GM23338 (cell line): ENCODE measurements at regions not wholly inside any gene's neighbourhood (a gene's known extent, or its start where the extent isn't known, plus 50 kb on each side); places are given as distances from the start of the nearest gene placed in this dataset.
A peak's percentile ranks its signal among the peaks of the same experiment; 100 is the strongest.

Experiments
- ATAC-seq: fragments of 200-7000 bp; cut with Tn5 transposase; 3 replicates; pipeline ENCODE4 v1.9.1; 2020
- DNase-seq: peaks from one replicate; pipeline ENCODE4 v3.0.0-alpha.2; 2015; ENCODE audit warnings: low spot score
- H2AFZ ChIP-seq: fragments of 200-600 bp; sonication (generic); 2 replicates; pipeline ENCODE4 v1.8.0; 2016; ENCODE audit warnings: antibody characterized with exemption, mild to moderate bottlenecking, moderate library complexity
- H3F3A ChIP-seq: fragments of 200-600 bp; sonication (generic); replicated peaks from 2 replicates; pipeline ENCODE4 v1.8.0; 2017; ENCODE audit warnings: antibody characterized with exemption, mixed run types, low read depth
- H3K27ac ChIP-seq: fragments of 200-600 bp; sonication (generic); 2 replicates; pipeline ENCODE4 v1.6.1; 2016; ENCODE audit warnings: low read depth
- H3K27me3 ChIP-seq: fragments of 200-600 bp; sonication (generic); 2 replicates; pipeline ENCODE4 v1.8.0; 2016; ENCODE audit warnings: mild to moderate bottlenecking, mixed run types, moderate library complexity; ENCODE audit not compliant: insufficient read depth
- H3K36me3 ChIP-seq: fragments of 200-600 bp; sonication (generic); 2 replicates; pipeline ENCODE4 v1.8.0; 2016; ENCODE audit warnings: mild to moderate bottlenecking; ENCODE audit not compliant: insufficient read depth
- H3K4me1 ChIP-seq: fragments of 200-600 bp; sonication (generic); 2 replicates; pipeline ENCODE4 v1.8.0; 2016; ENCODE audit warnings: mild to moderate bottlenecking, moderate library complexity; ENCODE audit not compliant: insufficient read depth
- H3K4me2 ChIP-seq: fragments of 200-600 bp; sonication (generic); 2 replicates; pipeline ENCODE4 v1.7.1; 2017; ENCODE audit warnings: mixed run types
- H3K4me3 ChIP-seq: fragments of 200-600 bp; sonication (generic); 2 replicates; pipeline ENCODE4 v1.6.1; 2016; ENCODE audit warnings: mixed run types
- H3K79me2 ChIP-seq: fragments of 200-600 bp; sonication (generic); replicated peaks from 2 replicates; pipeline ENCODE4 v1.8.0; 2017; ENCODE audit warnings: mild to moderate bottlenecking; ENCODE audit not compliant: insufficient read depth
- H3K9me2 ChIP-seq: fragments of 200-600 bp; sonication (generic); 2 replicates; pipeline ENCODE4 v1.8.0; 2017; ENCODE audit not compliant: insufficient read depth
- H4K20me1 ChIP-seq: fragments of 200-600 bp; sonication (generic); replicated peaks from 2 replicates; pipeline ENCODE4 v1.8.0; 2017; ENCODE audit warnings: mild to moderate bottlenecking; ENCODE audit not compliant: insufficient read depth
- H3K27ac Mint-ChIP-seq: 2 replicates; pipeline ENCODE4 v1.8.0; 2020; ENCODE audit warnings: inconsistent platforms, mild to moderate bottlenecking, moderate library complexity, mixed read lengths
- H3K27me3 Mint-ChIP-seq: 3 replicates; pipeline ENCODE4 v1.8.0; 2022; ENCODE audit warnings: low read depth, mild to moderate bottlenecking, moderate library complexity, mixed read lengths, inconsistent platforms; ENCODE audit not compliant: insufficient read depth, poor library complexity
- H3K36me3 Mint-ChIP-seq: 3 replicates; pipeline ENCODE4 v1.8.0; 2021; ENCODE audit warnings: low read depth, mild to moderate bottlenecking, inconsistent platforms, moderate library complexity, mixed read lengths
- H3K4me1 Mint-ChIP-seq: 3 replicates; pipeline ENCODE4 v1.8.0; 2020; ENCODE audit warnings: mild to moderate bottlenecking, inconsistent platforms, mixed read lengths
- H3K4me3 Mint-ChIP-seq: 3 replicates; pipeline ENCODE4 v1.8.0; 2021; ENCODE audit warnings: moderate library complexity, mild to moderate bottlenecking, inconsistent platforms, mixed read lengths
- H3K9me3 Mint-ChIP-seq: 3 replicates; pipeline ENCODE4 v1.8.0; 2020; ENCODE audit warnings: moderate library complexity, mild to moderate bottlenecking, inconsistent platforms, mixed read lengths
- CREB1 ChIP-seq: fragments of 250-450 bp; sonication (Bioruptor Pico); IDR thresholded peaks from 2 replicates; pipeline ENCODE4 v1.5.0; 2020; ENCODE audit warnings: low read depth, mild to moderate bottlenecking, moderate library complexity
- EZH2 ChIP-seq: fragments of 200-600 bp; sonication (generic); IDR thresholded peaks from one replicate; pipeline ENCODE4 v1.8.0; 2017; ENCODE audit warnings: antibody characterized with exemption, mild to moderate bottlenecking, low read depth; ENCODE audit not compliant: unreplicated experiment
- EZH2phosphoT487 ChIP-seq: fragments of 200-600 bp; sonication (generic); IDR thresholded peaks from one replicate; pipeline ENCODE4 v1.8.1; 2018; ENCODE audit warnings: antibody characterized with exemption; ENCODE audit not compliant: unreplicated experiment
- JUNB ChIP-seq: IDR thresholded peaks from one replicate; pipeline ENCODE4 v1.6.1; 2016; ENCODE audit warnings: antibody characterized with exemption; ENCODE audit not compliant: unreplicated experiment
- NANOG ChIP-seq: IDR thresholded peaks from 2 replicates; pipeline ENCODE4 v1.6.1; 2016; ENCODE audit warnings: antibody characterized with exemption, borderline replicate concordance
- POLR2AphosphoS5 ChIP-seq: IDR thresholded peaks from 2 replicates; pipeline ENCODE4 v1.6.1; 2016; ENCODE audit warnings: antibody characterized with exemption, low read depth
- STAT1 ChIP-seq: IDR thresholded peaks from one replicate; pipeline ENCODE4 v1.6.1; 2016; ENCODE audit warnings: antibody characterized with exemption; ENCODE audit not compliant: unreplicated experiment
- ZNF114 ChIP-seq: fragments of 250-450 bp; sonication (Bioruptor Pico); IDR thresholded peaks from 2 replicates; pipeline ENCODE4 v1.5.0; 2020; ENCODE audit warnings: mild to moderate bottlenecking, moderate library complexity
- ZNF331 ChIP-seq: fragments of 250-450 bp; sonication (Bioruptor Pico); IDR thresholded peaks from 2 replicates; pipeline ENCODE4 v1.5.0; 2020; ENCODE audit warnings: low read depth, mild to moderate bottlenecking, moderate library complexity
- TF ChIP-seq, protein P1 (sequence below), 2 experiments: fragments of 200-600 bp in 1 of 2; sonication (generic) in 1 of 2; conservative IDR thresholded peaks; 2 replicates each; pipeline versions ENCODE4 v1.5.1 to v1.6.1; 2016 to 2017; ENCODE audit warnings: antibody characterized with exemption in 2 of 2, low read depth in 2 of 2, mild to moderate bottlenecking in 2 of 2, moderate library complexity in 1 of 2
- TF ChIP-seq, protein P2 (sequence below): fragments of 250-450 bp; sonication (Bioruptor Pico); IDR thresholded peaks from 2 replicates; pipeline ENCODE4 v1.5.0; 2020; ENCODE audit warnings: mild to moderate bottlenecking, moderate library complexity
- TF ChIP-seq, protein P3 (sequence below): IDR thresholded peaks from 2 replicates; pipeline ENCODE4 v1.6.1; 2016; ENCODE audit warnings: antibody characterized with exemption
- TF ChIP-seq, protein P4 (sequence below): IDR thresholded peaks from one replicate; pipeline ENCODE4 v1.6.1; 2018; ENCODE audit warnings: antibody characterized with exemption; ENCODE audit not compliant: unreplicated experiment

DNA sequence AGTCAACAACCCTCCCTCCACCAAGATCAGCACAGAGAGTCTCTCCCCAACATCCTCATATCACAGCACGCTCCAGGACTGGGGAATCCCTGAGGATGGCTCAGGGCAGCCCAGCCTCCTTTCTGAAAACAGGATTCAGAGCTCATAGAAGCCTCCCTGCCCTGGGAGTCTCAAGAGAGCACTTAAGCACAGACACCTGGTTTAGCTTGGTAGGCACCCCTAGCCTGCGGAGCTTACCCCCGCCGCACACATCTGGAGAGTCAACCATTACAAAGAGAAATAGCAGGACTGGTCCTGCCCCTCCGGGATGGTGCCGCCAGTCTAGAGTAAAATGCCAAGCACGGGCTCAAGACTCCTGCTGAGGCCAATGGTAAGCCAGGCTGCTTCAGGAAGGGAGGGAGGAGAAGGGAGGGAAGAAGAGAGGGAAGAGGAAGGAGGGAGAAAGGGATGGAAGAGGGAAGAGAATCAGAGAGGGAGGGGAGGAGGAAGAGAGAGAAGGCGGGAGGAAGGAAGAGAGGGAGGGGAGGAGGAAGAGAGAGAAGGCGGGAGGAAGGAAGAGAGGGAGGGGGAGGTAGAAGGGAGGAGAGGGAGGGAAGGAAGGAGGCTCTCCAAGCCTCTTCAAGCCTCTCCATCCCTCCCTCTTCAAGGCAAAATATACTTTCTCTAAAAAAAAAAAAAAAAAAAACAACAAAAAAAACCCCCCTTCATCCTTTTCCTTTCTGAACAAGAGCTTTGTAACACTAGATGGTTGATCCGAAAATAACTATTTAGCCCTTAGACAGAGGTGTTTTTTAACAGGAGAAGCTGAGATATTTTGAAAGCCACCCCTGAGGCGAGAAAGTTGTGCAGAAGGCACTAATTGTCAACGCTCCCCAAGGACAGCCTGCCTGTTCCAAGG is 278.6 kb upstream of the TLE3 start:
- no peak overlapping the region for H3K27ac ChIP-seq
- H4K20me1 ChIP-seq = no peaks in the 10 kb centered on the region
- H3K36me3 ChIP-seq = no peaks in the 10 kb centered on the region
- H3F3A ChIP-seq = no peaks in the 10 kb centered on the region
- H3K4me3 Mint-ChIP-seq = peak overlapping the region; percentile 76
- H2AFZ ChIP-seq = peak overlapping the region; percentile 99
- peak; percentile 71 for DNase-seq
- peak overlapping the region; percentile 81 for H3K4me3 ChIP-seq
- H3K79me2 ChIP-seq = no peaks in the 10 kb centered on the region
- peaks cover 4% of the 10 kb centered on the region for H3K27me3 Mint-ChIP-seq
- H3K4me2 ChIP-seq = peak overlapping the region; percentile 89
- no peaks in the 10 kb centered on the region for H3K36me3 Mint-ChIP-seq
- peaks cover 32% of the 10 kb centered on the region for H3K4me1 Mint-ChIP-seq
- peaks cover 3% of the 10 kb centered on the region; the same call in 1 of the 2 replicates for H3K9me2 ChIP-seq
- peak; percentile 67 for ATAC-seq
- TF ChIP-seq ZNF331 (CRISPR knock-in tag) (no peak), ZNF114 (CRISPR knock-in tag) (no peak), JUNB (no peak), POLR2AphosphoS5 (no peak), EZH2 (no peak), EZH2phosphoT487 (no peak), STAT1 (no peak), NANOG (no peak), CREB1 (CRISPR knock-in tag) (no peak)
- TF ChIP-seq, protein P1, sequence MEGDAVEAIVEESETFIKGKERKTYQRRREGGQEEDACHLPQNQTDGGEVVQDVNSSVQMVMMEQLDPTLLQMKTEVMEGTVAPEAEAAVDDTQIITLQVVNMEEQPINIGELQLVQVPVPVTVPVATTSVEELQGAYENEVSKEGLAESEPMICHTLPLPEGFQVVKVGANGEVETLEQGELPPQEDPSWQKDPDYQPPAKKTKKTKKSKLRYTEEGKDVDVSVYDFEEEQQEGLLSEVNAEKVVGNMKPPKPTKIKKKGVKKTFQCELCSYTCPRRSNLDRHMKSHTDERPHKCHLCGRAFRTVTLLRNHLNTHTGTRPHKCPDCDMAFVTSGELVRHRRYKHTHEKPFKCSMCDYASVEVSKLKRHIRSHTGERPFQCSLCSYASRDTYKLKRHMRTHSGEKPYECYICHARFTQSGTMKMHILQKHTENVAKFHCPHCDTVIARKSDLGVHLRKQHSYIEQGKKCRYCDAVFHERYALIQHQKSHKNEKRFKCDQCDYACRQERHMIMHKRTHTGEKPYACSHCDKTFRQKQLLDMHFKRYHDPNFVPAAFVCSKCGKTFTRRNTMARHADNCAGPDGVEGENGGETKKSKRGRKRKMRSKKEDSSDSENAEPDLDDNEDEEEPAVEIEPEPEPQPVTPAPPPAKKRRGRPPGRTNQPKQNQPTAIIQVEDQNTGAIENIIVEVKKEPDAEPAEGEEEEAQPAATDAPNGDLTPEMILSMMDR (conservative IDR thresholded peaks at IDR 0.05; ENCODE audit: low read depth in 2 of 2) = no peak
- TF ChIP-seq, protein P2, sequence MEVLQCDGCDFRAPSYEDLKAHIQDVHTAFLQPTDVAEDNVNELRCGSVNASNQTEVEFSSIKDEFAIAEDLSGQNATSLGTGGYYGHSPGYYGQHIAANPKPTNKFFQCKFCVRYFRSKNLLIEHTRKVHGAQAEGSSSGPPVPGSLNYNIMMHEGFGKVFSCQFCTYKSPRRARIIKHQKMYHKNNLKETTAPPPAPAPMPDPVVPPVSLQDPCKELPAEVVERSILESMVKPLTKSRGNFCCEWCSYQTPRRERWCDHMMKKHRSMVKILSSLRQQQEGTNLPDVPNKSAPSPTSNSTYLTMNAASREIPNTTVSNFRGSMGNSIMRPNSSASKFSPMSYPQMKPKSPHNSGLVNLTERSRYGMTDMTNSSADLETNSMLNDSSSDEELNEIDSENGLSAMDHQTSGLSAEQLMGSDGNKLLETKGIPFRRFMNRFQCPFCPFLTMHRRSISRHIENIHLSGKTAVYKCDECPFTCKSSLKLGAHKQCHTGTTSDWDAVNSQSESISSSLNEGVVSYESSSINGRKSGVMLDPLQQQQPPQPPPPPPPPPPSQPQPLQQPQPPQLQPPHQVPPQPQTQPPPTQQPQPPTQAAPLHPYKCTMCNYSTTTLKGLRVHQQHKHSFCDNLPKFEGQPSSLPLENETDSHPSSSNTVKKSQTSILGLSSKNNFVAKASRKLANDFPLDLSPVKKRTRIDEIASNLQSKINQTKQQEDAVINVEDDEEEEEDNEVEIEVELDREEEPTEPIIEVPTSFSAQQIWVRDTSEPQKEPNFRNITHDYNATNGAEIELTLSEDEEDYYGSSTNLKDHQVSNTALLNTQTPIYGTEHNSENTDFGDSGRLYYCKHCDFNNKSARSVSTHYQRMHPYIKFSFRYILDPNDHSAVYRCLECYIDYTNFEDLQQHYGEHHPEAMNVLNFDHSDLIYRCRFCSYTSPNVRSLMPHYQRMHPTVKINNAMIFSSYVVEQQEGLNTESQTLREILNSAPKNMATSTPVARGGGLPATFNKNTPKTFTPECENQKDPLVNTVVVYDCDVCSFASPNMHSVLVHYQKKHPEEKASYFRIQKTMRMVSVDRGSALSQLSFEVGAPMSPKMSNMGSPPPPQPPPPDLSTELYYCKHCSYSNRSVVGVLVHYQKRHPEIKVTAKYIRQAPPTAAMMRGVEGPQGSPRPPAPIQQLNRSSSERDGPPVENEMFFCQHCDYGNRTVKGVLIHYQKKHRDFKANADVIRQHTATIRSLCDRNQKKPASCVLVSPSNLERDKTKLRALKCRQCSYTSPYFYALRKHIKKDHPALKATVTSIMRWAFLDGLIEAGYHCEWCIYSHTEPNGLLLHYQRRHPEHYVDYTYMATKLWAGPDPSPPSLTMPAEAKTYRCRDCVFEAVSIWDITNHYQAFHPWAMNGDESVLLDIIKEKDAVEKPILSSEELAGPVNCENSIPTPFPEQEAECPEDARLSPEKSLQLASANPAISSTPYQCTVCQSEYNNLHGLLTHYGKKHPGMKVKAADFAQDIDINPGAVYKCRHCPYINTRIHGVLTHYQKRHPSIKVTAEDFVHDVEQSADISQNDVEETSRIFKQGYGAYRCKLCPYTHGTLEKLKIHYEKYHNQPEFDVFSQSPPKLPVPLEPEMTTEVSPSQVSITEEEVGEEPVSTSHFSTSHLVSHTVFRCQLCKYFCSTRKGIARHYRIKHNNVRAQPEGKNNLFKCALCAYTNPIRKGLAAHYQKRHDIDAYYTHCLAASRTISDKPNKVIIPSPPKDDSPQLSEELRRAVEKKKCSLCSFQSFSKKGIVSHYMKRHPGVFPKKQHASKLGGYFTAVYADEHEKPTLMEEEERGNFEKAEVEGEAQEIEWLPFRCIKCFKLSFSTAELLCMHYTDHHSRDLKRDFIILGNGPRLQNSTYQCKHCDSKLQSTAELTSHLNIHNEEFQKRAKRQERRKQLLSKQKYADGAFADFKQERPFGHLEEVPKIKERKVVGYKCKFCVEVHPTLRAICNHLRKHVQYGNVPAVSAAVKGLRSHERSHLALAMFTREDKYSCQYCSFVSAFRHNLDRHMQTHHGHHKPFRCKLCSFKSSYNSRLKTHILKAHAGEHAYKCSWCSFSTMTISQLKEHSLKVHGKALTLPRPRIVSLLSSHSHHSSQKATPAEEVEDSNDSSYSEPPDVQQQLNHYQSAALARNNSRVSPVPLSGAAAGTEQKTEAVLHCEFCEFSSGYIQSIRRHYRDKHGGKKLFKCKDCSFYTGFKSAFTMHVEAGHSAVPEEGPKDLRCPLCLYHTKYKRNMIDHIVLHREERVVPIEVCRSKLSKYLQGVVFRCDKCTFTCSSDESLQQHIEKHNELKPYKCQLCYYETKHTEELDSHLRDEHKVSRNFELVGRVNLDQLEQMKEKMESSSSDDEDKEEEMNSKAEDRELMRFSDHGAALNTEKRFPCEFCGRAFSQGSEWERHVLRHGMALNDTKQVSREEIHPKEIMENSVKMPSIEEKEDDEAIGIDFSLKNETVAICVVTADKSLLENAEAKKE (CRISPR knock-in tag) = no peak
- TF ChIP-seq, protein P3, sequence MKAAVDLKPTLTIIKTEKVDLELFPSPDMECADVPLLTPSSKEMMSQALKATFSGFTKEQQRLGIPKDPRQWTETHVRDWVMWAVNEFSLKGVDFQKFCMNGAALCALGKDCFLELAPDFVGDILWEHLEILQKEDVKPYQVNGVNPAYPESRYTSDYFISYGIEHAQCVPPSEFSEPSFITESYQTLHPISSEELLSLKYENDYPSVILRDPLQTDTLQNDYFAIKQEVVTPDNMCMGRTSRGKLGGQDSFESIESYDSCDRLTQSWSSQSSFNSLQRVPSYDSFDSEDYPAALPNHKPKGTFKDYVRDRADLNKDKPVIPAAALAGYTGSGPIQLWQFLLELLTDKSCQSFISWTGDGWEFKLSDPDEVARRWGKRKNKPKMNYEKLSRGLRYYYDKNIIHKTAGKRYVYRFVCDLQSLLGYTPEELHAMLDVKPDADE = no peak
- TF ChIP-seq, protein P4, sequence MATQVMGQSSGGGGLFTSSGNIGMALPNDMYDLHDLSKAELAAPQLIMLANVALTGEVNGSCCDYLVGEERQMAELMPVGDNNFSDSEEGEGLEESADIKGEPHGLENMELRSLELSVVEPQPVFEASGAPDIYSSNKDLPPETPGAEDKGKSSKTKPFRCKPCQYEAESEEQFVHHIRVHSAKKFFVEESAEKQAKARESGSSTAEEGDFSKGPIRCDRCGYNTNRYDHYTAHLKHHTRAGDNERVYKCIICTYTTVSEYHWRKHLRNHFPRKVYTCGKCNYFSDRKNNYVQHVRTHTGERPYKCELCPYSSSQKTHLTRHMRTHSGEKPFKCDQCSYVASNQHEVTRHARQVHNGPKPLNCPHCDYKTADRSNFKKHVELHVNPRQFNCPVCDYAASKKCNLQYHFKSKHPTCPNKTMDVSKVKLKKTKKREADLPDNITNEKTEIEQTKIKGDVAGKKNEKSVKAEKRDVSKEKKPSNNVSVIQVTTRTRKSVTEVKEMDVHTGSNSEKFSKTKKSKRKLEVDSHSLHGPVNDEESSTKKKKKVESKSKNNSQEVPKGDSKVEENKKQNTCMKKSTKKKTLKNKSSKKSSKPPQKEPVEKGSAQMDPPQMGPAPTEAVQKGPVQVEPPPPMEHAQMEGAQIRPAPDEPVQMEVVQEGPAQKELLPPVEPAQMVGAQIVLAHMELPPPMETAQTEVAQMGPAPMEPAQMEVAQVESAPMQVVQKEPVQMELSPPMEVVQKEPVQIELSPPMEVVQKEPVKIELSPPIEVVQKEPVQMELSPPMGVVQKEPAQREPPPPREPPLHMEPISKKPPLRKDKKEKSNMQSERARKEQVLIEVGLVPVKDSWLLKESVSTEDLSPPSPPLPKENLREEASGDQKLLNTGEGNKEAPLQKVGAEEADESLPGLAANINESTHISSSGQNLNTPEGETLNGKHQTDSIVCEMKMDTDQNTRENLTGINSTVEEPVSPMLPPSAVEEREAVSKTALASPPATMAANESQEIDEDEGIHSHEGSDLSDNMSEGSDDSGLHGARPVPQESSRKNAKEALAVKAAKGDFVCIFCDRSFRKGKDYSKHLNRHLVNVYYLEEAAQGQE = no peak
- H3K27me3 ChIP-seq = no peaks in the 10 kb centered on the region; the same call in none of the 2 replicates
- no peak overlapping the region for H3K27ac Mint-ChIP-seq
- H3K4me1 ChIP-seq = peaks cover 23% of the 10 kb centered on the region
- H3K9me3 Mint-ChIP-seq = peaks cover 4% of the 10 kb centered on the region; the same call in 1 of the 3 replicates
